C4-2B (cell line): ENCODE measurements at regions not wholly inside any gene's neighbourhood (a gene's known extent, or its start where the extent isn't known, plus 50 kb on each side); places are given as distances from the start of the nearest gene placed in this dataset.

Experiments used
- H3K27ac ChIP-seq: fragments of 450-650 bp; 2 replicates; pipeline ENCODE4 v1.5.1; 2017
- ZFX ChIP-seq: fragments of 450-650 bp; IDR thresholded peaks from 2 replicates; pipeline ENCODE4 v1.6.1; 2017
- TF ChIP-seq, protein P1 (sequence below): fragments of 450-650 bp; conservative IDR thresholded peaks from 2 replicates; pipeline ENCODE4 v1.5.1; 2017; ENCODE audit warnings: mild to moderate bottlenecking

DNA sequence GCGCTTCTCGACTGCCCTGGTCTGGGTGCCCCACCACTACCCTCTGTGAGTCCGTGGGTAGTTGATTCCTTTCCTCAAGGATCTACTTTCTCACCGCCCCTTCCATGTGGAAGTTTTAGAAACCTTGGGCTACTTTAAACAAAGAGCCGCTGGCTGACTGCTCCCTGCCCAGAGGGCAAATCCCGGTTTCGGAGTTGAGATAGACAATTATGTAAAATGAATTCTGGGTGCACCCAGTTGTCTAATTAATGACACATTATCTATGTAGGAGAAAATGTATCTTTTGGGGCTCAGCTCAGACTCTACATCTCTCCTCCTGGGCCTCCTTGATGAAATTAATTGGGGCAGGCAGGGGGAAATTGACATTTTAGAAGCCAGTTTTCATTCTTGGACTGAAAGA, 305.4 kb downstream of the UQCRFS1 start:
- TF ChIP-seq, protein P1, sequence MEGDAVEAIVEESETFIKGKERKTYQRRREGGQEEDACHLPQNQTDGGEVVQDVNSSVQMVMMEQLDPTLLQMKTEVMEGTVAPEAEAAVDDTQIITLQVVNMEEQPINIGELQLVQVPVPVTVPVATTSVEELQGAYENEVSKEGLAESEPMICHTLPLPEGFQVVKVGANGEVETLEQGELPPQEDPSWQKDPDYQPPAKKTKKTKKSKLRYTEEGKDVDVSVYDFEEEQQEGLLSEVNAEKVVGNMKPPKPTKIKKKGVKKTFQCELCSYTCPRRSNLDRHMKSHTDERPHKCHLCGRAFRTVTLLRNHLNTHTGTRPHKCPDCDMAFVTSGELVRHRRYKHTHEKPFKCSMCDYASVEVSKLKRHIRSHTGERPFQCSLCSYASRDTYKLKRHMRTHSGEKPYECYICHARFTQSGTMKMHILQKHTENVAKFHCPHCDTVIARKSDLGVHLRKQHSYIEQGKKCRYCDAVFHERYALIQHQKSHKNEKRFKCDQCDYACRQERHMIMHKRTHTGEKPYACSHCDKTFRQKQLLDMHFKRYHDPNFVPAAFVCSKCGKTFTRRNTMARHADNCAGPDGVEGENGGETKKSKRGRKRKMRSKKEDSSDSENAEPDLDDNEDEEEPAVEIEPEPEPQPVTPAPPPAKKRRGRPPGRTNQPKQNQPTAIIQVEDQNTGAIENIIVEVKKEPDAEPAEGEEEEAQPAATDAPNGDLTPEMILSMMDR = no peak
- no peak for TF ChIP-seq ZFX
- no peak overlapping the region for H3K27ac ChIP-seq

DNA sequence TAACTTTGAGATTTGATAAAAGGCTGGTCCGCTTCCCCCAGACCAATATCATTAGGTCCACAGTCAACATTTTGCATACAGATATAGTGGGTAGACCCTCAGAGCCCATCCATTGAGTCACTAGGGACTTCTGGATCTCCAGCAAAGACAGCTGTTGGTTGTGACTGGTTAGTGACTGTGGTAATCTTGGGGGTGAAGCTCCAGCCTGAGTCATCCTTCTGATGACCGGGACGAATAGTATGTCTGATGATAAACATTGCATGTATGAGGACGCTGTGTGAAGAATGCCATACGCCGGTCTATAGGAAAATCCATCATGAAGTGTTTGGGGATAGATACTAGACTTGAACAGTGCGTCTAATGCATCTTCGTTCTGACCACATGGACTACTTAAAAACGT, 307.0 kb downstream of the UQCRFS1 start:
- TF ChIP-seq ZFX = no peak
- TF ChIP-seq, protein P1 = no peak
- no peak overlapping the region for H3K27ac ChIP-seq

DNA sequence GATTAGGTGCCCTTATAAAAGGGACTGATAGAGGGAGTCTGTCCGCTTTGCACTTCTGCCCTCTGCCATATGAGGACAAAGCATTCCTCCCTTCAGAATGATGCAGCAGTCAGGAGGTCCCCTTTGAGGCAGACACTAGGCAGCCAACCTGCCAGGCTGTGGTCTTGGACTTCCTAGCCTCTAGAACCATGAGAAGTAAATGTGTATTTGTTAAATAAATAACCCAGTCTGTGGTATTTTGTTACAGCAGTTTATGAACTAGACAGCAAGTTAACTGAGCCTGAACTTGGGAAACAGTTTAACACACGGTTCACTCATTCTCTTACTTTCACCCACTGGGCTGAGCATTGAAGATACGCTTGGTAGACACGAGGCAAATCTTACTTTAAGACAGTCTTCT, 313.2 kb downstream of the UQCRFS1 start:
- TF ChIP-seq, protein P1 = no peak
- no peak for TF ChIP-seq ZFX

DNA sequence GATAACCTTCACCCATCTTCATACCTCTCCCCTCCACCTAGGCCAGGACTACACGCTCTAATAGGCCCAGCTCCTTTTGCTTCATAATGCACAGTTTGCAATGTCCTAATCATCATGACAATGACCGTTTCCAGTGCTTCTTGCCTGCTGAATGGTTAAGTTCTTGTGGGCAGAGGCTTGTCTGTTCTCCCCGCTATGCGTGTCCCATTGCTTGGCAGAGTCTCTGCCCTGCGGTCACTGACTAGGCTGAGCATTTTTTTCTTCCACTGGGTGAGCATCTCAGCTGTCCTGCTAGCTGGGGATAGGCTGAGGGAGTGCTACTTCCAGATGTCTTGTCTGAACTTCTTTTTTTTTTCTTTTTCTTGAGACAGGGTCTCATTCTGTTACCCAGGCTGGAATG, 314.7 kb downstream of the UQCRFS1 start:
- TF ChIP-seq, protein P1 = no peak
- TF ChIP-seq ZFX = no peak
- no peak overlapping the region for H3K27ac ChIP-seq

More for the DNA sequence above, 313.2 kb downstream of the UQCRFS1 start:
- H3K27ac ChIP-seq = no peak overlapping the region

DNA sequence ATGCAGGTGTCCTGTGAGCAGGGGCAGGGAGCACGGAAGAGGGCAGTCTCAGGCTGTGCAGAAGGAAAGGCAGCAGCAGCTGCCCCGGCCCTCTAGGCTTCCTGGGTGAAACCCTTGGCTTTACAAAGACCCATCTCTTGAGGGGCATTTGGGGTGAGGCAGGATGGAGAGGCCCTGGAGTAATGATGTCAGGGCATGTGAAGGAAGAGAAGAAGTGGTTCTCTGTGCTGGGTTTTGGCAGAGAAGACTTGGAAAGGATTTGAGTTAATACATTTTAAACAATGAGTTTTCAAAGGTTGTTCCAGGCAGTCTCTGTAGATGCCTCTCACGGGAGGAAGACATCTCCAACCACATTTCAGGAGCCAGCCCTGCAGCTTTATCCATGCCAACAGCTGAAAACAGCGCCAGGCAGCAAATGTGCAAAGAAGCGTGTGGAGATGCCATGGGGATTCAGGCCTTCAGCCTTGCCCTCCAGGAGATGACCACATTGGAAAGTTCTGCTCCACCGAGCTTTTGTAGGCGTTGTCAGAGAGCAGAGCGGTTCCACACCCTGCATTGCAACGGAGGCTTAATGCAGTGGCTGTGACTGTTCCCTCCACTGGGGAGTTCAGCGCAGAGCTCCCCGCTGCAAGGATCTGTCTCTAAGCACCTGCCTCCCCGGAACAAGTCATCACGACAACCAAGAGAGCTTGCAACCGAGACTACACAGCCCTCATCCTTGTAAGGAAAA, 322.8 kb downstream of the UQCRFS1 start:
- TF ChIP-seq, protein P1 = no peak
- no peak for TF ChIP-seq ZFX
- no peak overlapping the region for H3K27ac ChIP-seq

DNA sequence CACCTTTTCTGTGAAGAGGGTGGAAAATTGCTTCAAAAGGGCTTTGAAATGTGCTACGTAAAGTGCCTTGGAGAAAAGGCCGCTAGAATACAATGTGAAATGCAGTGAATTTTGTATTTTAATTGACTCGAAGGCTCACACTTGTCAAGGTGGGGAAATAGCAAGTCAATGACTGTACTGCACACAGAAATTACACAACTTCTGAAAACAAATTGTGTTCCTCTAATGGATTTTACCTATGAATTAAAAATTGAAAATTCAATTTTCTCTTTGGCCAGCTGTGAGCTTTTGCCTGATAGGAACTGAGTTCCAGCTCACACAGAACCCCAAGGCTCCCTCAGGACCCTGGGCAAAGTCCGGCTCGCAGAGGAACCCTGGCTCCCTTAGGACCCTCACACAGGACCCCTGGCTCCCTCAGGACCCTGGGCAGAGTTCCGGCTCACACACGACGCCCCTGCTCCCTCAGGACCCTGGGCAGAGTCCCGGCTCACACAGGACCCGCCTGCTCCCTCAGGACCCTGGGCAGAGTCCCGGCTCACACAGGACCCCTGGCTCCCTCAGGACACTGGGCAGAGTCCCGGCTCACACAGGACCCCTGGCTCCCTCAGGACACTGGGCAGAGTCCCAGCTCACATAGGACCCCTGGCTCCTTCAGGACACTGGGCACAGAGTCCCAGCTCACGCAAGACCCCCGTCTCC, 324.9 kb downstream of the UQCRFS1 start:
- TF ChIP-seq, protein P1 = no peak
- no peak for TF ChIP-seq ZFX
- H3K27ac ChIP-seq = no peak overlapping the region

DNA sequence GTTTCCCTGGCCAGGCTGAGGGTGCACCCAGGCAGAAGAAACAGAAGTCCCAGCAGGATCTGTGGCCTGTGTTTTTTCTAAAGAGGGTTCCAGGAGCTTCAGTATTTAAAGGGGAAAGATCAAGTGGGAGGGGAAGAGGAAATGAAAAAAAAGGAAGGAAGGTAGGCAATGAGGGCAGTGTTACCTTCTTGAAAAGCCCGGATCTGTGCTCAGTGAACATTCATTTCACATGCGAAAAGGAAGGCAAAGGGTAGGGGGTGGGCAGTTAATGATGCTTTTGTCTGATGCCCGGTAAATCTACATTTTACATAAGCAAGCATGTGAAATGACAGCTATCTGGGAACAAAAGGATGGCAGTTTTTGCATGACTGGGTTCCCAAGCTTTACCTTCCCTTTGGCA, 326.2 kb downstream of the UQCRFS1 start:
- TF ChIP-seq, protein P1 = no peak
- TF ChIP-seq ZFX = no peak
- no peak overlapping the region for H3K27ac ChIP-seq
